ENCODE measurements at regions not wholly inside any gene's neighbourhood (a gene's known extent, or its start where the extent isn't known, plus 50 kb on each side); places are given as distances from the start of the nearest gene placed in this dataset.

DNA sequence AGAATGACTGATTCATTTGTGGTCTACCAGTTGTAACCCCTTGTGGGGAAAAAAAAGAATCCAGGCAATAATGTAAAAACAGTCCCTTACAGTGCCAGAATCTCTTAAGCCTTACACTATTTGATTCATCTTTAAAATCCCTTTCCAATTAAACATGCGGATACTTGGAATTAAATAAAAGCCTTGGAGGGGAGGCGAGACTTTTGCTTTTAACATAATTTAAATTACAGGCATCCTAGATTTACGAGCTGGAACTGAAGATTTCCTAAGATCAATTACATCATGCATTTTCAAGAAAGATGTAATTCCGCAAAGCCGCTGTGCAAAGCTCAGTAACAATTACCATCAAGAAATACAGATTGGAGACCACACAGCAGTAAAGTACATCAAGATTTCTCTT, 370.2 kb downstream of the MTRR start:
- TF ChIP-seq, protein P1, sequence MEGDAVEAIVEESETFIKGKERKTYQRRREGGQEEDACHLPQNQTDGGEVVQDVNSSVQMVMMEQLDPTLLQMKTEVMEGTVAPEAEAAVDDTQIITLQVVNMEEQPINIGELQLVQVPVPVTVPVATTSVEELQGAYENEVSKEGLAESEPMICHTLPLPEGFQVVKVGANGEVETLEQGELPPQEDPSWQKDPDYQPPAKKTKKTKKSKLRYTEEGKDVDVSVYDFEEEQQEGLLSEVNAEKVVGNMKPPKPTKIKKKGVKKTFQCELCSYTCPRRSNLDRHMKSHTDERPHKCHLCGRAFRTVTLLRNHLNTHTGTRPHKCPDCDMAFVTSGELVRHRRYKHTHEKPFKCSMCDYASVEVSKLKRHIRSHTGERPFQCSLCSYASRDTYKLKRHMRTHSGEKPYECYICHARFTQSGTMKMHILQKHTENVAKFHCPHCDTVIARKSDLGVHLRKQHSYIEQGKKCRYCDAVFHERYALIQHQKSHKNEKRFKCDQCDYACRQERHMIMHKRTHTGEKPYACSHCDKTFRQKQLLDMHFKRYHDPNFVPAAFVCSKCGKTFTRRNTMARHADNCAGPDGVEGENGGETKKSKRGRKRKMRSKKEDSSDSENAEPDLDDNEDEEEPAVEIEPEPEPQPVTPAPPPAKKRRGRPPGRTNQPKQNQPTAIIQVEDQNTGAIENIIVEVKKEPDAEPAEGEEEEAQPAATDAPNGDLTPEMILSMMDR (IDR thresholded peaks at IDR 0.05; ENCODE audit: low read depth, low read length, poor library complexity, severe bottlenecking), result no peak
- no peak for TF ChIP-seq EZH2phosphoT487 (IDR thresholded peaks at IDR 0.05; ENCODE audit: borderline replicate concordance, low read length)
